ENCODE measurements at regions not wholly inside any gene's neighbourhood (a gene's known extent, or its start where the extent isn't known, plus 50 kb on each side); places are given as distances from the start of the nearest gene placed in this dataset.

DNA sequence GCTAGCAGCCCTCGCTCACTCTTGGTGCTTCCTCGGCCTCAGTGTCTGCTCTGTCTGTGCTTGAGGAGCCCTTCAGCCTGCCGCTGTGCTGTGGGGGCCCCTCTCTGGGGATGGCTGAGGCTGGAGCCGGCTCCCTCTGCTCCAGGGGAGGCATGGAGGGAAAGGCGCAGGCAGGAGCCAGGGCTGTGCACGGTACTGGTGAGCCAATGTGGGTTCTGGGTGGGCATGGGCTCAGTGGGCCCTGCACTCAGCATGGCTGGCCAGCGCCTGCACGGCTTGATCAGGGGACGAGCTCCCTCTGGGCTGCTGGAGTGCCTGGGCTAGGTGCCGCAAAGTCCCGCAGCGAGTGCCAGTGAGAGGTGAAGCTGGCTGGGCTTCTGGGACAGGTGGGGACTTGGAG is 260.0 kb downstream of the SI start:
- Histone ChIP-seq H4K20me1 (ENCODE audit: insufficient read depth, low read length) (no peaks in the 10 kb centered on the region), H3K79me2 (ENCODE audit: insufficient read depth, low read length) (no peaks in the 10 kb centered on the region), H3K27ac (ENCODE audit: low read depth, low read length, poor library complexity, severe bottlenecking) (no peak overlapping the region), H3K9me3 (ENCODE audit: low read length) (no peaks in the 10 kb centered on the region), H3K4me1 (ENCODE audit: insufficient read depth, low read length, severe bottlenecking) (no peaks in the 10 kb centered on the region), H3K9me2 (ENCODE audit: low read depth, low read length) (no peaks in the 10 kb centered on the region), H3K9ac (ENCODE audit: low read length) (no peak overlapping the region), H3K27me3 (ENCODE audit: insufficient read depth, low read length) (no peaks in the 10 kb centered on the region), H3K36me3 (ENCODE audit: insufficient read depth, low read length) (no peaks in the 10 kb centered on the region), H3K4me2 (ENCODE audit: low read length) (no peak overlapping the region), H3F3A (ENCODE audit: insufficient read depth, low read length) (no peaks in the 10 kb centered on the region), H3K4me3 (ENCODE audit: low read depth, low read length, poor library complexity, severe bottlenecking) (no peak overlapping the region), H2AFZ (ENCODE audit: low read length) (no peak overlapping the region)
- TF ChIP-seq CTCF (IDR thresholded peaks at IDR 0.05; ENCODE audit: low read length) (no peak), EZH2 (IDR thresholded peaks at IDR 0.05; ENCODE audit: borderline replicate concordance, low read length) (no peak)

GRCh38 chr3:164814106-164814505 is 264.2 kb downstream of the SI start:
- Histone ChIP-seq H3K4me2 (ENCODE audit: low read length) (no peak overlapping the region), H3K79me2 (ENCODE audit: insufficient read depth, low read length) (no peaks in the 10 kb centered on the region), H3K27ac (ENCODE audit: low read depth, low read length, poor library complexity, severe bottlenecking) (no peak overlapping the region), H3K9ac (ENCODE audit: low read length) (no peak overlapping the region), H3K27me3 (ENCODE audit: insufficient read depth, low read length) (no peaks in the 10 kb centered on the region), H2AFZ (ENCODE audit: low read length) (no peak overlapping the region), H3F3A (ENCODE audit: insufficient read depth, low read length) (no peaks in the 10 kb centered on the region), H3K9me2 (ENCODE audit: low read depth, low read length) (no peaks in the 10 kb centered on the region), H3K36me3 (ENCODE audit: insufficient read depth, low read length) (no peaks in the 10 kb centered on the region), H3K4me1 (ENCODE audit: insufficient read depth, low read length, severe bottlenecking) (no peaks in the 10 kb centered on the region), H3K4me3 (ENCODE audit: low read depth, low read length, poor library complexity, severe bottlenecking) (no peak overlapping the region), H3K9me3 (ENCODE audit: low read length) (no peaks in the 10 kb centered on the region), H4K20me1 (ENCODE audit: insufficient read depth, low read length) (no peaks in the 10 kb centered on the region)
- TF ChIP-seq EZH2 (IDR thresholded peaks at IDR 0.05; ENCODE audit: borderline replicate concordance, low read length): no peak
- TF ChIP-seq CTCF (IDR thresholded peaks at IDR 0.05; ENCODE audit: low read length): no peak

GRCh38 chr3:164812042-164812441 is 266.3 kb downstream of the SI start:
- no peak overlapping the region; the same call in 1 of the 2 replicates for H3K9ac ChIP-seq (ENCODE audit: low read length)
- no peaks in the 10 kb centered on the region for H3K36me3 ChIP-seq (ENCODE audit: insufficient read depth, low read length)
- no peaks in the 10 kb centered on the region for H4K20me1 ChIP-seq (ENCODE audit: insufficient read depth, low read length)
- no peaks in the 10 kb centered on the region for H3K4me1 ChIP-seq (ENCODE audit: insufficient read depth, low read length, severe bottlenecking)
- no peak overlapping the region for H3K27ac ChIP-seq (ENCODE audit: low read depth, low read length, poor library complexity, severe bottlenecking)
- H3K9me2 ChIP-seq (ENCODE audit: low read depth, low read length): no peaks in the 10 kb centered on the region
- TF ChIP-seq EZH2 (IDR thresholded peaks at IDR 0.05; ENCODE audit: borderline replicate concordance, low read length) (no peak), CTCF (IDR thresholded peaks at IDR 0.05; ENCODE audit: low read length) (no peak)
- no peak overlapping the region for H3K4me3 ChIP-seq (ENCODE audit: low read depth, low read length, poor library complexity, severe bottlenecking)
- no peaks in the 10 kb centered on the region for H3K9me3 ChIP-seq (ENCODE audit: low read length)
- H3K4me2 ChIP-seq (ENCODE audit: low read length): no peak overlapping the region
- no peak overlapping the region for H2AFZ ChIP-seq (ENCODE audit: low read length)
- no peaks in the 10 kb centered on the region for H3K79me2 ChIP-seq (ENCODE audit: insufficient read depth, low read length)
- no peaks in the 10 kb centered on the region for H3K27me3 ChIP-seq (ENCODE audit: insufficient read depth, low read length)
- no peaks in the 10 kb centered on the region for H3F3A ChIP-seq (ENCODE audit: insufficient read depth, low read length)
